Lower leg skin (tissue), 4 donors: ENCODE measurements at regions not wholly inside any gene's neighbourhood (a gene's known extent, or its start where the extent isn't known, plus 50 kb on each side); places are given as distances from the start of the nearest gene placed in this dataset.
"Not testable (repeated sequence)": the region's sequence is repeated elsewhere in the genome, so short reads cannot be mapped to it uniquely, and the experiment has no call there.

Experiments used
- DNase-seq, 2 donors: peaks; one replicate each; pipeline ENCODE4 v3.0.0-alpha.2; 2019; ENCODE audit warnings: low spot score in 2 of 2
- H3K4me3 ChIP-seq: fragments of 200-600 bp; sonication (generic); 2 replicates; pipeline ENCODE4 v1.5.1; 2017; ENCODE audit warnings: mild to moderate bottlenecking, low read depth; ENCODE audit not compliant: poor library complexity, severe bottlenecking
- CTCF ChIP-seq, 3 donors: fragments of 450-650 bp; IDR thresholded peaks; one replicate each; pipeline ENCODE4 v1.5.1; 2016; ENCODE audit warnings: antibody characterized with exemption in 3 of 3, mild to moderate bottlenecking in 3 of 3, moderate library complexity in 2 of 3
- POLR2A ChIP-seq, 2 donors: fragments of 450-650 bp; IDR thresholded peaks; one replicate each; pipeline ENCODE4 v1.6.1; 2016 to 2017; ENCODE audit warnings: antibody characterized with exemption in 2 of 2, mild to moderate bottlenecking in 1 of 2, moderate library complexity in 1 of 2
- WGBS, 2 donors: methylation state at CpG; one replicate each; pipeline ENCODE4 v1.1.5; 2018; 5-methylcytosine and 5-hydroxymethylcytosine counted together
- intact Hi-C: fragments of 100-400 bp; cut with DNase I; formaldehyde crosslinking; loops from one replicate; pipeline ENCODE4 v1.15.0; 2023; ENCODE audit warnings: low total_unique reads

- intact Hi-C loops = no loop called here
- WGBS, 2 donors = 60 to 63% methylated on average over 3 of the region's 3 CpGs
- TF ChIP-seq POLR2A (IDR thresholded peaks at IDR 0.05) (no peak), CTCF (IDR thresholded peaks at IDR 0.05) (no peak)
- no peak overlapping the region for H3K4me3 ChIP-seq
- no peak for DNase-seq
Measured at GRCh38 chr7:15816835-15817426, 130.4 kb upstream of the MEOX2 start.

- DNase-seq = no peak
- intact Hi-C loops = no loop called here
- no peak for TF ChIP-seq CTCF (IDR thresholded peaks at IDR 0.05)
- TF ChIP-seq POLR2A (IDR thresholded peaks at IDR 0.05) = no peak
- WGBS, 2 donors = 89 to 91% methylated on average over 1 of the region's 1 CpG
- no peak overlapping the region for H3K4me3 ChIP-seq
Measured at GRCh38 chr7:15813448-15813847, 127.0 kb upstream of the MEOX2 start.

GRCh38 chr7:15810383-15810782 is 123.9 kb upstream of the MEOX2 start:
- H3K4me3 ChIP-seq, DNase-seq, intact Hi-C loops: not testable (repeated sequence)
- 76 to 84% methylated on average over 1 of the region's 1 CpG for WGBS, 2 donors

GRCh38 chr7:15809936-15810335 is 123.5 kb upstream of the MEOX2 start:
- DNase-seq, H3K4me3 ChIP-seq, intact Hi-C loops: not testable (repeated sequence)
- 64 to 71% methylated on average over 1 of the region's 1 CpG for WGBS, 2 donors

- no peak overlapping the region for H3K4me3 ChIP-seq
- intact Hi-C loops = no loop called here
- DNase-seq = no peak
- TF ChIP-seq CTCF (IDR thresholded peaks at IDR 0.05) (no peak), POLR2A (IDR thresholded peaks at IDR 0.05) (no peak)
- WGBS, 2 donors = 63 to 85% methylated on average over 2 of the region's 2 CpGs
Measured at GRCh38 chr7:15805891-15806290, 119.4 kb upstream of the MEOX2 start.

- intact Hi-C loops = no loop called here
- WGBS, 2 donors = 79 to 83% methylated on average over 1 of the region's 1 CpG
- DNase-seq = no peak
Measured at GRCh38 chr7:15802425-15802824, 115.9 kb upstream of the MEOX2 start.

More at GRCh38 chr7:15802425-15802824, 115.9 kb upstream of the MEOX2 start:
- no peak overlapping the region for H3K4me3 ChIP-seq
- TF ChIP-seq POLR2A (IDR thresholded peaks at IDR 0.05) = no peak
- TF ChIP-seq CTCF (IDR thresholded peaks at IDR 0.05) = no peak
